ENCODE measurements at regions not wholly inside any gene's neighbourhood (a gene's known extent, or its start where the extent isn't known, plus 50 kb on each side); places are given as distances from the start of the nearest gene placed in this dataset.

DNA sequence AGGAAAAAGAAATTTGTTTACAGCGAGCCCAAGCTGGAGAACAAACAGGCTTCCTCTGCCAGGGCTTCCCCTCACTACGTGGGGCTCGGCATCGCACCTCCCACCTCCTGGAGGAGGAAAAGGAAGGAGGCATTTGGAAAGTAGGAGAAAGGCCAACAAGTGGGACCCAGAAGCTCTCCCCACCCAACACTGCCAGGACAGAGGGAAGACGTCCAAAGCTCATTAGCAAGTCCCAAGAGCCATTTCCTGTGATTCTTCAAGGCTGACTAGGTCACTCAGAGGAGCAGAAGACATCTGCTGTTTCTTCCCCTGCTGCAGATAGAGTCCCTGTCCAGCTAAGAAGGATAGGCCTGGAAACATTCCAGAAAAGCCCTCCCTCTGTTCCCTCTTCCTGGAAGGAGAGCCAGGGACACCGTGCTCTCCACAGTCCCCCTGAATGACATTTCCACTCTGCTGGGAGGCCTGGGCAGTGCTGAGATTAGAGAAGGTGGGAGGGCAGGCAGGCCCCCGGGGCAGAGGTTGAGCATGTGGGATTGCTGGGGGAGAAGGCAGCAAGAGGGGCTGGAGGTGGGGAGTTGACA lies 57.0 kb upstream of the NEURL1B start:
- TF ChIP-seq, protein P1, sequence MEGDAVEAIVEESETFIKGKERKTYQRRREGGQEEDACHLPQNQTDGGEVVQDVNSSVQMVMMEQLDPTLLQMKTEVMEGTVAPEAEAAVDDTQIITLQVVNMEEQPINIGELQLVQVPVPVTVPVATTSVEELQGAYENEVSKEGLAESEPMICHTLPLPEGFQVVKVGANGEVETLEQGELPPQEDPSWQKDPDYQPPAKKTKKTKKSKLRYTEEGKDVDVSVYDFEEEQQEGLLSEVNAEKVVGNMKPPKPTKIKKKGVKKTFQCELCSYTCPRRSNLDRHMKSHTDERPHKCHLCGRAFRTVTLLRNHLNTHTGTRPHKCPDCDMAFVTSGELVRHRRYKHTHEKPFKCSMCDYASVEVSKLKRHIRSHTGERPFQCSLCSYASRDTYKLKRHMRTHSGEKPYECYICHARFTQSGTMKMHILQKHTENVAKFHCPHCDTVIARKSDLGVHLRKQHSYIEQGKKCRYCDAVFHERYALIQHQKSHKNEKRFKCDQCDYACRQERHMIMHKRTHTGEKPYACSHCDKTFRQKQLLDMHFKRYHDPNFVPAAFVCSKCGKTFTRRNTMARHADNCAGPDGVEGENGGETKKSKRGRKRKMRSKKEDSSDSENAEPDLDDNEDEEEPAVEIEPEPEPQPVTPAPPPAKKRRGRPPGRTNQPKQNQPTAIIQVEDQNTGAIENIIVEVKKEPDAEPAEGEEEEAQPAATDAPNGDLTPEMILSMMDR (IDR thresholded peaks at IDR 0.05), result no peak
- TF ChIP-seq POLR2A (IDR thresholded peaks at IDR 0.05), result no peak
